ENCODE measurements at regions not wholly inside any gene's neighbourhood (a gene's known extent, or its start where the extent isn't known, plus 50 kb on each side); places are given as distances from the start of the nearest gene placed in this dataset.

DNA sequence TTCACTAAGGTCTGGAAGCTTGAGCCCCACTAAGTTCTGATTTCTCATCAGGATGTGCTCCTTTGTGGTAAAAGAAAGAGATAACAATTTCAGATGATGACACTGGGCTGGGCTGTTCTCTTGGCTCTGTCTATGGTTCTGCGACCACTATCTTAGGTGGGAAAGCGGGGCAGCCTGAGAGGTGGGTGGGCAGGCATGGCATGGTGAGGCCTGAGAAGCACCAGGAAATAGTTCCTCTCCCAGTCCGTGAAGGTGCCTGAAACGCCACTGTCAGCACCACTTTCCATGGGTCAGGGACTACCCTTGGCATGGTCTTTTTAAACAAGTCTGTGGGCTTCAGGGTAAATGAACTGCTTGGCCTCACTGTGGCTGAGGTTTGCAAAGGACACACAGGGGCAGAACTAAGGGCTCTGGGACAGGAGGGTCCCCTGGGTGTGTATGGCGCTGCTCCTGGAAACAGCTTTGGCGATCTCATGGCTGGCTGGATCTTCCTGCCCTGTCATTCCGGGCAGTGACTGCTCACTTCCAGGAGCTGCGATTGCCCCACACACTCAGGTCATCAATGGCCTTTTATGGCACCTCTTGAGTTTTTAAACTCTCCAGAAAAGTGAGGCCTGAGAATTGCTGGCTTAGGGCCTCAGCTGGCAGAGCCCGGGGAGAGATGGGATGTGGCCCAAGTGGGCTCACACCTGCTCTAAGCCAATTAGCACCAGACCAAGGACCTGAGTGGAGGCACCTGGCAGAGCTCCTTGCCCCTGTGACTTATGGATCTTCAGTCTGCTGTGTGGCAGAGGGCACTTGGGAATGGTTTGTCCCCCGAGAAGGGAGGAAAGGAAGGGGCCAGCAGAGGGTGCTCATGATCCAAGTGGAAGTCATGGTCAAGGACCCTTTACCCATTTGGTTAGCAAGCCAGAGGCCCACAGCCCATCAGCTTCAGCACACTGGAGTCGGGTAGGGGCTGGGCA is 55.6 kb upstream of the LYVE1 start:
- Histone ChIP-seq H3K9me3 (ENCODE audit: insufficient read depth in 2 of 2, low read depth in 1 of 2, low read length in 1 of 2) (no peaks in the 10 kb centered on the region), H3K4ac (replicated peaks; ENCODE audit: insufficient read length, low read depth, low read length) (no peak overlapping the region), H3K79me1 (ENCODE audit: low read depth, low read length) (no peaks in the 10 kb centered on the region), H2AK5ac (ENCODE audit: low read depth, low read length) (no peak overlapping the region), H2BK20ac (ENCODE audit: low read length) (no peak overlapping the region), H3K27ac (ENCODE audit: low read depth, low read length) (no peak overlapping the region), H3K79me2 (ENCODE audit: control insufficient read depth in 1 of 2, insufficient read depth in 2 of 2, low read length in 2 of 2) (no peaks in the 10 kb centered on the region), H4K5ac (ENCODE audit: insufficient read length, low read depth, low read length) (no peak overlapping the region), H3K4me2 (ENCODE audit: insufficient read depth in 1 of 2, low read depth in 2 of 2, low read length in 2 of 2) (no peak overlapping the region), H4K8ac (ENCODE audit: extremely low read depth, insufficient read depth, low read length) (peak overlapping the region; percentile 20; the same call in 1 of the 2 replicates), H3K23ac (ENCODE audit: insufficient read length) (no peak overlapping the region), H3K18ac (ENCODE audit: extremely low read depth, low read length) (no peak overlapping the region), H3K27me3 (replicated peaks in 1 of 4; ENCODE audit: control insufficient read depth in 3 of 4, extremely low read depth in 1 of 4, insufficient read depth in 3 of 4, low read length in 3 of 4) (no peaks in the 10 kb centered on the region), H2BK120ac (replicated peaks; ENCODE audit: low read depth, low read length) (no peak overlapping the region), H3K4me3 (ENCODE audit: extremely low read depth in 1 of 4, insufficient read depth in 2 of 4, low read depth in 3 of 4, low read length in 4 of 4) (no peak overlapping the region), H3K56ac (replicated peaks; ENCODE audit: insufficient read length, low read depth, low read length) (no peak overlapping the region), H3K14ac (ENCODE audit: insufficient read length) (no peak overlapping the region), H3K4me1 (replicated peaks in 1 of 4; ENCODE audit: control insufficient read depth in 3 of 4, insufficient read depth in 4 of 4, low read length in 3 of 4) (no peaks in the 10 kb centered on the region; a peak in 1 of 7 replicates), H3K36me3 (ENCODE audit: control insufficient read depth in 2 of 4, insufficient read depth in 4 of 4, low read length in 3 of 4) (no peaks in the 10 kb centered on the region), H3K23me2 (ENCODE audit: low read depth, low read length) (no peaks in the 10 kb centered on the region), H2AFZ (ENCODE audit: low read length) (no peak overlapping the region), H3K9ac (replicated peaks in 1 of 4; ENCODE audit: extremely low read depth in 1 of 4, low read depth in 3 of 4, low read length in 3 of 4) (no peak overlapping the region), H2BK15ac (ENCODE audit: low read length) (no peak overlapping the region), H2BK5ac (ENCODE audit: low read depth, low read length) (no peak overlapping the region), H2BK12ac (ENCODE audit: low read depth, low read length) (no peak overlapping the region), H4K91ac (replicated peaks; ENCODE audit: insufficient read length, low read length) (no peak overlapping the region), H4K20me1 (replicated peaks in 1 of 2; ENCODE audit: control insufficient read depth in 1 of 2, insufficient read depth in 2 of 2, low read length in 2 of 2) (no peaks in the 10 kb centered on the region)
- FAIRE-seq, result peak; percentile 19
- peak; percentile 41 to 84 for DNase-seq (ENCODE audit: low read depth in 1 of 2, low spot score in 2 of 2)
- 79% methylated on average over 11 of the region's 11 CpGs; no CpG with 5 or more reads in 1 of the 2 experiments for WGBS, 2 experiments (ENCODE audit: extremely low coverage in 1 of 2, insufficient coverage in 1 of 2, insufficient read length in 1 of 2, insufficient replicate concordance in 2 of 2, low coverage in 1 of 2, low lambda C conversion rate in 2 of 2, missing lambda C conversion rate in 1 of 2)
- CTCF ChIA-PET (ENCODE audit: partially characterized antibody), result interaction anchor here (0.5 to 6.2 kb wide), 36 partner anchors 8 to 1120 kb away, joined by 3 to 64 read pairs (median 4); partner anchors contain the start of gene IRAG1
- POLR2A ChIA-PET (ENCODE audit: partially characterized antibody), result no interaction called here
- no peak for TF ChIP-seq POU5F1 (IDR thresholded peaks at IDR 0.05; ENCODE audit: low read depth, low read length)
- no peak for TF ChIP-seq ATF2 (IDR thresholded peaks at IDR 0.05; ENCODE audit: low read length)
- TF ChIP-seq CTBP2 (IDR thresholded peaks at IDR 0.05; ENCODE audit: borderline replicate concordance, insufficient read depth, insufficient read length, low read length), result no peak
- peak; percentile 74 to 84 (median 82) for TF ChIP-seq CTCF (IDR thresholded peaks at IDR 0.05; ENCODE audit: control extremely low read depth in 1 of 3, insufficient read depth in 1 of 3, low read depth in 1 of 3, low read length in 3 of 3)
- TF ChIP-seq RAD21 (IDR thresholded peaks at IDR 0.05 in 1 of 2, conservative IDR thresholded peaks at IDR 0.05 in 1 of 2; ENCODE audit: low read depth in 2 of 2, low read length in 2 of 2), result peak; percentile 89 to 92
- TF ChIP-seq SUZ12 (IDR thresholded peaks at IDR 0.05; ENCODE audit: low read length), result no peak

Measured in H1 (cell line).